T follicular helper cell (primary cell): ENCODE measurements at regions not wholly inside any gene's neighbourhood (a gene's known extent, or its start where the extent isn't known, plus 50 kb on each side); places are given as distances from the start of the nearest gene placed in this dataset.

ENCODE experiments used
- DNase-seq: peaks from one replicate; pipeline ENCODE4 v3.0.0-alpha.2; 2020; ENCODE audit warnings: low read depth

DNA sequence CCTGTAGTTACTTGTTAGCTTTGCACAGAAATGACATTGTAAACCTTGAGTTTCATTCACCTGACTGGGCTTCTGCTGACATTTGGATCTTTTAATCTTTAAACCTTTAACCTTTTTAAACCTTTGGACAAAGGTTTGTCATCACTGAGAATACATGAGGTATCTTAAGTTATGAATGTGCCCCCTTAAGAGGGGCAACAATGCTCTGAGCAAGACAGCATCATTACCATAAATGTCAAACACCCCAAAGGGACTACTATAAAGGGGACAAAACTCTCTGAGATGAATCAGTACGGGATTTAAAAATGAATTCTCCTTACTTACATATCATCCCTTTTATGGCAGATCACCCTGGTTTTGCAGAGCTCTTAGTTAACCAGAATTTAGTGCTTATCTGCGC is 203.3 kb downstream of the COG6 start:
- DNase-seq, result no peak

DNA sequence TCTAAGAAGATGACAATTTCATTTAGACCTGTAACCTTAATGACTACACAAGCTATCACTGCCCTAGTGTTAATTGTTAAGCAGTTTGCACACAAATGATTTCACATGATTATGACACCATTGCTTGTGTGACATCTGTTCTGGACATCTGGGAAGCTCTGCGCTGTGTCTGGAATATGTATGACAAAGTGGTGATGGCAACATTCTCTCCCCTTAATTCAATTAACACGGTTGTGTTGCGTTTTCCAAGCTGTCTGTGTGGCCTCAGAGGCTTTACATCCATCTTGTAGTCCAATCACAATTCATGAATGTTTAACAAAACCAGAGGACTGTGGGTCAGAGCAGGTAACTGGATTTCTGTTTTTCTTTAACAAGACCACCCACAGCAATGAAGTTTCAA is 204.4 kb downstream of the COG6 start:
- DNase-seq, result no peak

DNA sequence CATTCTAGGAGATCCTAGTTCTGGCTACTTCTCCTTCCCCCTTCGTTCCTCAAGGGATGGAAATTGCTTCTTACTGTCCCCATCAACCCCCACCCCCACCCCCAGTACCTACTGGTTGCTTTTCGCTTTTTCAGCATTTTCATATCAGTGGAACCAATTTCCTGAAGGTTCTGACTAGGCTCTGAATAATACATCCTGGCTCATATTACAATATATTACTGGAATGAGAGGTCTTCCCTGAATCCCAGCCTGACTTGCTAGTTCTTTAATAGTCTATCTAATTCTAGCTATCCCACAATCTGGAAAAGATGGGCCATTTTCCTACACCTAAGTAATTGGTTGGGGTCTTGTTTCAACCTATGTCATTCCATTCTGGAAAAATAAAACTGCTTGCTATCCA is 207.4 kb downstream of the COG6 start:
- DNase-seq, result no peak

DNA sequence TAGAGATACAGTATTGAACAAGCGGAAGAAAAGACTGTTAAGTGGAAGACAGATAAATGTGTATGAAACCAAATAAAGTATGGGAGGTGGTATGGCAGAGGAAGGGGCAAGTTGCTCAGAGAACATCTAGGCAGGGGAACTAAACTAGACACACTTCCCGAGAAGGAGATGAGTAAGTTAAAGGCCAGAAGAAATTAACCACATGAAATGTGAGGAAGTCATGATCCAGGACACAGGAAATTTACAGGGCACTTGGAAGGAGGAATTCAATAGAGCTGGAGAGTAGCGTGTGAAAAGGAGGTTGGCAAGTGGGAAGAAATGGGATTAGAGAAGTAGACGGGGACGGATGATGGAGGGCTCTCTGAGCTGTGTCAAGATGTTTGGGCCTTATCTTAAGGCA is 208.8 kb downstream of the COG6 start:
- DNase-seq, result no peak

DNA sequence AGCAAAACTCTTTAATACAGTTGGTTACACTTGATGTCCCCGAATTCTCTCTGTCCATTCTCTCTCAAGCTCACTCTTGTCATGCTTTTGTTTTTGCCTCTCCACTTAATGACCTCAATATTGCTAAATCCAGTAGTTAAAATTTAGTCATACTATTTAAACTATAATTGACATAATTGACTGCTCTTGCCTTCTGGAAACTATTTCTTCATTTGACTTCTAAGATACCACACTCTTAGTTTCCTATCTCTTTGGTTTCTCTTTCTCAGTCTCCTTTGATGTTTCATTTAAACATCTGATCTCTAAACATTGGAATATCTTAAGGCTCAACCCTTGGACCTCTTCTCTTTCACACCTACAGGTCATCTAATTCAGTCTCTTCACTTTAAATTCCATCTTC is 211.3 kb downstream of the COG6 start:
- no peak for DNase-seq

DNA sequence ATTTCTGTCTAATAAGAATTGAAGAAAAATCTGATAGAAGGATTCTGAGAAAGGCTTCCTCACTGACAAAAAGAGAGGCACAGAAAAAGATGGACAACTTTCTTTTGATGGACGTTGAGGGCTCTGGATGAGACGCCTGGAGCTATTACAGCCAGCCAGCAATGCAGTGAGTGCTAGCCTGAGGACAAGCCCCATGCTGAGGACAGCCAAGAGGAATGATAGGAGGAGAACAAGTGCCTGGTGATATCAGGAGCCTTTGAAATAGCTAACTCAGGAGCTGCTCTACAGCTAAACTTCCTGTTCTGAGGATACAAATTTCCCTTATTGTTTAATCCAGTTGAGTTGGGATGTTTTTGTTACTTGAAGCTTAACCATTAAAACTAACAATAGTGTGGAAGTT is 212.3 kb downstream of the COG6 start:
- DNase-seq, result no peak

DNA sequence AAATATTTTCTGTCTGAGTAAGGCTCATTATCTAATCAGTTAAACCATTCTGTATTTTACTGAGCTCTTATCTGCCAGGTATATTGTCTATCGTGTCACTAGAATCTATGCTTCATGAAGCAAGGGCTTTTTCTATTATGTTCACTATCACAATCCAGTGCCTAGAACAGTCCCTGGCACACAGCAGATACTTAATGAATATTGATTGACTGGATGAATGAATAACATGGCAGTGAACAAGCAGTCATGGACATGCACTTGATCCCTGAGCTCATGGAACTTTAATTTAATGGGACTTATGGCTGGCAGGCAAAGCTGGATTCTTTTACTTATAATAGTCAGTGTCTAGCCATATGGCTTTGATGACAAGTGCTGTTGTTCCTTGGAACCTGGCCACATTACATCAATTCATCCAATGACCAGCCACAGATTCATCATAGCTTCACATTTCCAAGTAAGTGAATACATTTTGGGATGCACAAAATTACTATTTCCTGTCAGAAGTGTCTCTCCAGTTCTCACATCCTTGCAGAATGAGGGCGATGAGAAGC is 214.8 kb downstream of the COG6 start:
- DNase-seq, result no peak

DNA sequence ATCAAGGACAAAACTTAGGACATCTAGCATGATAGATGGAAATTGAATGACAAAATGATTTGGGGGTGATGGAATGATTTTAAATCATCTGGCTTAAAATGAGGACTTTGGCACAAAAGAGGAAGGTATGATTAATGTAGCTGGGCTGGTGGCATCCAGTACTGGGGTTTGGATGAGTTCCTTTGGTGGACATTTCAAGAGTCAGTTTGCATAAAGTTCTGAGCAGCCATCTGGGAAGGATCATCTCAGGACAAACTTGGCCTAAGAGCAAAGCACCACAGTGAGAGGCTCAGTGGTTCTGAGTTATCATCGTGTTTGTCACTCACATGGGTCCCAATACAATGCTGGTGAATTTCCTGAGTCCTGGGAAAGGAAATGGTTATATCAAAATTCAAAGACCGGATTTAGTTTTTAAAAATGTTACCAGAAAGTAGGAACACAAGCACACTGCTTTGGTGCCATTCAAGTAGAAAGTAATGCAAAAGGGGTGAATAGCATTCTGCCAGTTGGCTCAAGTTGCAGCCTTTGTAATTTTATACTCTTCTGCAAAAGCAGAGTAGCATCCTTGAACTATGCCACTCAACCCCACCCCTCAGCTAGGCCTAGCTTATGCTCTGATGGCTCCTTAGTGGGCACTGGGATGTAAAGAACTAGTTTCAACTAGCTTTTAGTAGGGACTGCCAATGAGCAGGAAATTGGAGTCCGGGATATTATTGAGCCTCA is 219.0 kb downstream of the COG6 start:
- no peak for DNase-seq

DNA sequence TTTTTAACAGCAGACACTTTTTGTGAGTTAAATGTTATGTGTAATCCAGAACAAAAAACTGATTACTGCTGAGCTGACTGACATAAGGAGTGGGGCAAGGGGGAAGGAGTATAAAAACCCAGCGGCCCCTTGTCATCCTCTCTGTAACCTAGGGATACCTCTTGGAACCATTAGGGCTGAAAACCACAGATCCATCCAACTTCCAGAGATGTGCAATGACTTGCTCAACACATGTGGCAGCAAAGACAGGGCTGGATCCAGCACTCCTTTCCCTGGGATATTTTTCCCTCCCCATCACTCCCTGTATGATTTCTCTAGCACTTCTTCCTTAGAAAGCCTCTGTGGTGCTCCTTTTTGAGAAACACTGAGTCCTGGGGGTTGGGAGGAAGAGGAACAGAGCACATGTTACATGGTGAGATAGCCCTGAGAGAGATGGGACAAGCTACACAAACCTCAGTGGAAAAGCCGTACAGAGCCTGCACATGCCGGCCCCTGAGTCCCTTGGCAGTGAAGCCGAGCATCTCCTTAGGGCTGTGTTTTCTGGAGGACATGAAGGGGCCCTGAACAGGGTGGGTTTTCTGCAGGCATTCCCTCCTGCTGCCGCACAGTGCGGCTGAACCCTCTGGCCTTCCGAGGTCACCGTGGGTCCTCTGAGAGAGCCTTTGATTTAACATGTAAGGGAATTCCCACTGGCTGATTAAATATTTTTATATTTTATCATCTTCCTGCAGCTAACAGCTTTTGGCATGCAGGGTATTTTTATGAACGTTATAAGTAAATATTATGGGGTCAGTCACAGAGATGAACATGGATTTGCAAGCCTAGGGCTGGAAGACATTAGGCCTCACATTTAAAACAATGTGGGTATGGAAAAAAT is 219.9 kb downstream of the COG6 start:
- no peak for DNase-seq

DNA sequence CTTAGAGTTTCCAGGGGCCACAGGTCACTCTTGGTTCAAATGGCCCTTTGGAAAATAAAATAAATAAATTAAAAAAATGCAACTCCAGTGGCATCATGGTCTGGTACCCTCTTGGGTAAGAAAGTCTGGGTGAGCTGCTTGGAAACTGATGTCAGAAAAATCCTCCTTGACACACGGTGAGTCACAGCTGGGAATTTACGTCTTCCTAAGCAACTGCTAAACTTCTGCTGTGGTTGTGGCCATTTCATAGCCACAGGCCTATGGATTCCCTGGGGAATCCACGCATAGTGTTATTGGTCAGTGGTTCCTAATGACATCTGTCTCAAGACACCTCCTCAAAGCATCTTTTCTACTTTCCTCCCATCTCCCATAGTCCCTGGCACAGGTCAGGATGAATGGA is 220.8 kb downstream of the COG6 start:
- DNase-seq, result no peak

DNA sequence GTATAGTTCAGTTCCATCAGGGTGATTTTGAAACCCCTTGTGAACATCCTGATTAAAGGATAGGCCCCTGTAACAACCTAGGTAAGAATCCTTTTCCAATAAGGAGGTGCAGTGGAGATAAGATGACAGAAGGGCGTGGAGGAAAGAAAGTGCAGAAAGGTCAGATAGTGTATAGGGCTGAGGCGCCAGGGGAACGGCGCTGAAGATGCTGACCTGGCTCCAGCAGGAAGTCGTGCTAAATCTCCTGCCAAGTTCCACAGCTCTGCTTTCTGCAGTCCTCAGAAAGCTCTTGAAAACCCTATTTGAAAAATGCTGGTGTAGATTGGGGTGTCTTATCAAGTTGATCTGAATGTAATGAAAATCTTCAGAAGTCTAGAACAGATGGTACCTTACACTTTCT is 221.7 kb downstream of the COG6 start:
- no peak for DNase-seq

DNA sequence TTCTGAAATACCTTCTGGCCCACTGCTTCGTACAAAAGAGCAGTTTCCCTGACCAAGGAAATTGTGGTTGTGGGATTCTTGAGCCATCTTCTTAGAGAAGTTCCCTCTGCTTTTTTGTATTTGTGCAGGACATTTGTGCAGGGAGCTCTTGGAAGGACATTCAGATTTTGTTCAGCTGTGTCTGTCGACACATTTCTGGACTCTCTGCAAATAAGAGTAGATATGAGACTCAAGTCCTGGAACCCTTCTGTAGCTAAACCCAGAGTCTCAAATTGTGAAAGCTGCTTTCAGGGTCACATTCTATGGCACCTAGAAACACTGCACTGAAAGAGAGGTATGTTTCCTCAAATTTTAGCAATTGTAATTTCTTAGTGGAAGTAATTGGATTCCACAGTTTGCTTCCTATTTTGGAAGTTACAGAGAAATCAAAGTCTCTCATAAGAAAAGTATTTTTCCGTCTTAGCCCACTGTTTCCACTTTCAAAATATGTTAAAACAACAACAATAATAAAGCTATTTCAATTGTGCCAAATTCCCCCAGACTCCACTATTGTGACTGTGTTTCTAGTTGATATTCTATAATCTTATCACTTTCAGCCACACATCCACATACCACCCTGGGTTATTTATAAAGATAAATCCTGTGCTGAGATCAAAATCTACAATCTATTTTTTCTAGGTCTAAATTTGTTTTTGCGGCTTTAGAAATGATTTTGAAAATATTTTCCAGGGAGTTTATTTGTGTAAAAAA is 224.0 kb downstream of the COG6 start:
- no peak for DNase-seq

DNA sequence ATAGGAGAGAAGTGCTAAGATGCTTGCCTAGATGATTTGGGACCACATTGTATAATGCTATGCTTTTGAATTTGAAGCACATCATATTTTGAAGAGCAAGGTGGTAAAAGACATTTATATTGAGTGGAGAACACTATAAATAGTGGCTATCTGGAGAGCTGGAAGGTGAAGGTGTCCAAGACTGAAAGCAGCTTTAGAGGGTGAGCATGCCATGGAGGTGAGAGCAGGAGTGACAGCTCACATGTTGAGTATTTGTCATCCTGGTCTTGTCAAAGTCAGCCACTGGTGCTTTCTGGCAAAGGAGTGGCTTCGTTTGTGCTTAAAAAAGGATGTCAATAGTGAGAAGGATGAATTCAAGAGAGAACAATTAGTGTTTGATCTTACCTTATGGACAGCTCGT is 225.9 kb downstream of the COG6 start:
- no peak for DNase-seq

DNA sequence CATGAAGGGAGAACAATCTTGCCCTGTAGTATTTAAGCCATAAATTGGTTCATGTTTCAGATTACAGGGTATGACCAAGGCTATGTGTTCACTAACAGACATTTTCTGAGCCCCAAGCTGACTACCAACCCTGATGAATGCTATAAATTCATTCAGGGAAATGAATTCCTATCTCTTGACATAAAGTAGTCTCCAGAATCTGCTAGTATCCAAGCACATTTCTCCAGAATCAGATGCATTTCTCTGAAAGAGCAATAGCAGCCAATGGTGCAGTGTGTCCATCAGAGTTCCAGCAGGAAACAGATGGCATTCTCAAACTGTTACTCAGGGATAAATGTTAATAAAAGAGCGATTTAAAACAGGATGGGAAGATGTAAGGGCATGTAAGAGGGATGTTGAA is 226.4 kb downstream of the COG6 start:
- no peak for DNase-seq

DNA sequence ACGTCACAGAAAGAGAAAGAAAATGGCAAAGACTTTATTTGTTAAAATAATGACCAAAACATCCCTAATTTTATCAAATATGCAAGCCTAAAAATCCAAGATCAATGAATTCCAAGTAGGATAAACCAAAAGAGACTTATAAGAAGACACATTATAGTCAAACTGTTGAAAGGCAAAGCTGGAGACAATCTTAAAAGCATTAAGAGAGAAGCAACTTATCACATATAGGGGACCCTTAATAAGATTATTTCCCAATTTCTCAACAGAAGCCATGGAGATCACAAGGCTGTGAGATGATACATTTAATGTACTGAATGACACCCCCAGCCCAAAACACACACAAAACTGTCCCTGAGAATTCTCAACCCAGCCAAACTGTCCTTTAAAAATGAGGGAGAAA is 228.7 kb downstream of the COG6 start:
- no peak for DNase-seq

DNA sequence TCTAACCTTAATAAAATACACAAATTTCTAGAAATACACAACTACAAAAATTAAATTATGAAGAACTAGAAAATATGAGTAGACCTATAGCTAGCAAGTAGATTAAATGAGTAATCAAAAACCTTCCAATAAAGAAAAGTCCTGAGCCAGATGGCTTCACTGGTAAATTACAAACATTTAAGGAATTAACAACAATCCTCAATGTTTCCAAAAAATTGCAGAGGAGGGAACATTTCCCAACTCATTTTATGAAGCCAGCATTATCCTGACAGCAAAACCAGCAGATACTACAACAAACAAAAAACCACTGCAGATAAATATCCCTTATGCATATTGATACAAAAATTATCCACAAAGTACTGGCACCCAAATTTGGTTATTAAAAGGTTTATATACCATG is 230.9 kb downstream of the COG6 start:
- DNase-seq, result no peak

DNA sequence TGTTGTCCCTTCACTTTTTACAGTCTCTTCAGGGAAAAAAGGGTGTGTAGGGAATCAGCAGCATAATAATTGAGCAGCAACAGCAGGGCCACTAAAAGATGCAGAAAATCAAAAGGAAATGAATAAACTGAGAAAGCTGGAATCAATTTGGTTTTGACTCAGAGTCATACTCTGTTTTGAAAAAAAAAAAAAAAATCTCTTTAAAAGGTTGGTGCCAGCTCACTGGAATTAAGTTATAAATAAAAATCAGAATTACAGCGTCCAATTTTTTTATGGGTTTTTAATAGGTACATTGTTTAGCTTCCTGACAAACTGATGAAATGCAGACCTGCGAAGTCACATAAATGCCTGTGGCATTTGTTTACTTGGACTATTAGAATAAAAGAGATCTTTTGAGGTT is 231.9 kb downstream of the COG6 start:
- DNase-seq, result no peak

DNA sequence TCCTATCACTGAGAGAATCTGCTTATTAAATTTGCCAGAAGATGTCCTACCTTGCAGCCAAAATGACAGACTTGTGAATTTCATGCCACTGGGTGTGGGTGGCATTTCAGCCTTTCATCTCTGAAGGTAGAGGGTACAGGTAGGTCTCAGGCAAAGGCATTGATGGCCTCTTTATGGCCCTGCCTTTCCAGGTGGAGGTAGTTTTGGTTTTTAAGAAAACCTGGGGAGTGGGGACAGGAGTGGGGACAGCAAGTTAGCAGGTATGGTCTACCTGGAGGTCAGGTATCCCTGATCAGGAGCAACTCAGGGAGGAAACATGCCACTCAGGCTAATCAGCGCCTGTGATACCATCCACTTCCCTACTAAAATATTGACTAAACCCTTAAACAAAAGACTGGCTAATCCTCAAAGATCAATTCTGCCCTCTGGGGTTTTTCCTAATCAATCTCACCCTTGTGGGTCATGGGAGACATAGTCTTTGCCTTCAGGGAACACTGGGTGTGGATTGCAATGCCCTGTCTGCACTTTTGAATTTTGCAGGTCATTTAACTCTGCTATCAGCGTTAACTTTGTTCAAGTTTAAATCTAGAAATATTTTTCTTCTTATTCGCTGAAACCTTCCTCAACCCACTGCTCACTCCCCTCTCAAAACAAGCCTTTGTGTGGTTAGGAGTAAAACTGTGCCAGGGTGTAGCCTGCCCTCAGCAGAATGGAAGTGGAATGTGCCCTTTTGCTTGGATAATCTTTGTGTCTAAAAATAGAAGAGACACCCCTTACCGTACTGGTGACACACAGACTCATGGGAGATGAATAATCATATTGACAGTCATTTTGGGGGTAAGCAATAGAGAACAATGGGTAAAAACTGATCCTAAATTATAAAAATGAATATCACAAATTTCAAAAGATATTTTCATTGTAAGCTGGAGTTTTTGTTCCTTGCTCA is 233.7 kb downstream of the COG6 start:
- DNase-seq, result no peak

DNA sequence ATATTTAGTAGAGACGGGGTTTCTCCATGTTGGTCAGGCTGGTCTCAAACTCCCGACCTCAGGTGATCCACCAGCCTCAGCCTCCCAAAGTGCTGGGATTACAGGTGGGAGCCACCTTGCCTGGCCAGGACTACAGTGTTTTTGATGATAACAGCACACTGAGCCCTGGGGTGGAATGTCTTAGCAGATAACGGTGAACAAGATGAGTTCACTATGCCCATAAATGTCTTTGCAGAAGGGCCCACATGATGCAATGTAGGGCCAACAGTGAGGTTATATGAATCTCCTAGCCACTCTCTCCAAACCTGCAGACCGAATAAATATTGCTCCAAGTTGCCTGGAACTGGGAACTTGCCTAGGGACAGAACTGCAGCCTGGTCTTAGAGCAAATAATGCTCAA is 235.1 kb downstream of the COG6 start:
- no peak for DNase-seq

DNA sequence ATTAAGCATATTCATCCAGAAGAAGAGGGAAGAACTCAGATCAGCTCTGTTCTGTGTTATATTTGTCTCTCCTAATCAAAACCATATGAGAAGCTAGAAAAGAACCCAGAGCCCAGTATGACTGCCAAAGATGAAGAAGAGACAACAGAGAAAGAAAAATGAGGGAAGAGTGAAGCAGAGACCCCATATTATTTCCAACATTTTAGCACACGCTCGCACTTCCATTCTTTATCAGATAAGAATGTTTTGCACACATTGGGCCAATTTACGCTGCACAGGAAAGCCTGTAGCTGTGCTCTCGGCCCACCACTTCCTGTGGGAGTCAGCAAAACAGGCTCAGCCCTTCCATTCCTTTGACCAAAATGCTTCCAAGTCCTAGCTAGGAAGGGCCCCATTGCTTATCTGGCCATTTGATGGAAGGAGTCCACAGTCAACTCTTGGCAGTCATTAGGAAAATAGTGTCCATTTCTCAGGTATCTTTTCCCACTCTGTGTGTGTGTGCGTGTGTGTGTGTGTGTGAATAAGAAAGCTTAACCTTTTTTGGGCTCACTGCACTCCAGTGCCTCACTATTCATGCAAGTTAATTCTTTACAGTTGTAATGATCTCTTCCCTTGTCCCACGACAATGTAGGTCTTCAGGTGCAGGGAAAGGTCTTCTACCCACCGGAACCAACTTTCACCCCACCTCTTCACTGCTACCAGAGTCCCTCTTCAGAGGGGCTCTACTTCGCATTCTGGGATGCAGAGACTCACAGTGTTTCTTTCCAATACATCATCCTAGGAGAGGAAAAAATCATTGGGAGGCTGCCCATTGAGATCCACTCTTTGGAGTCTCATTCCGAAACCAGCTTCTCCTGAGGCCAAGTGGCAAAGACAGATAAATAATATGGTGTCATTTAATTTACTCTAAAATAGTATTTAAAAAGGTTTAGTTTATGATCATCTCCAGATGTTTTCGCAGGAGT is 237.5 kb downstream of the COG6 start:
- DNase-seq, result no peak
